ENCODE measurements at regions not wholly inside any gene's neighbourhood (a gene's known extent, or its start where the extent isn't known, plus 50 kb on each side); places are given as distances from the start of the nearest gene placed in this dataset.

- Histone ChIP-seq H3K27me3 (no peaks in the 10 kb centered on the region), H3K27ac (no peak overlapping the region), H3K4me3 (no peak overlapping the region), H3K4me1 (no peaks in the 10 kb centered on the region), H3K36me3 (no peaks in the 10 kb centered on the region), H3K9me3 (no peaks in the 10 kb centered on the region)
- TF ChIP-seq POLR2AphosphoS5 (IDR thresholded peaks at IDR 0.05): no peak
- TF ChIP-seq EP300 (IDR thresholded peaks at IDR 0.05): no peak
- TF ChIP-seq POLR2A (IDR thresholded peaks at IDR 0.05): no peak
- no peak for TF ChIP-seq CTCF (IDR thresholded peaks at IDR 0.05)
- WGBS: 78% methylated on average over 2 of the region's 2 CpGs
- no peak for DNase-seq (ENCODE audit: low spot score in 2 of 2)
These were observed 554.8 kb upstream of the B3GALT2 start for GRCh38 chr1:193741228-193741627.

GRCh38 chr1:193740762-193741161 is 554.3 kb upstream of the B3GALT2 start:
- WGBS: 90% methylated on average over 1 of the region's 1 CpG
- no peaks in the 10 kb centered on the region for H3K9me3 ChIP-seq

GRCh38 chr1:193736507-193736906 is 550.1 kb upstream of the B3GALT2 start:
- Histone ChIP-seq H3K4me1 (no peaks in the 10 kb centered on the region), H3K27me3 (no peaks in the 10 kb centered on the region), H3K4me3 (no peak overlapping the region), H3K36me3 (no peaks in the 10 kb centered on the region), H3K9me3 (no peaks in the 10 kb centered on the region), H3K27ac (no peak overlapping the region)
- TF ChIP-seq POLR2A (IDR thresholded peaks at IDR 0.05) (no peak), POLR2AphosphoS5 (IDR thresholded peaks at IDR 0.05) (no peak), EP300 (IDR thresholded peaks at IDR 0.05) (no peak), CTCF (IDR thresholded peaks at IDR 0.05) (no peak)
- DNase-seq (ENCODE audit: low spot score in 2 of 2): no peak
- 87% methylated on average over 3 of the region's 3 CpGs for WGBS

More at GRCh38 chr1:193740762-193741161, 554.3 kb upstream of the B3GALT2 start:
- H3K4me1 ChIP-seq: no peaks in the 10 kb centered on the region
- H3K27ac ChIP-seq: no peak overlapping the region
- no peak overlapping the region for H3K4me3 ChIP-seq
- H3K27me3 ChIP-seq: no peaks in the 10 kb centered on the region
- DNase-seq (ENCODE audit: low spot score in 2 of 2): no peak
- H3K36me3 ChIP-seq: no peaks in the 10 kb centered on the region
- TF ChIP-seq POLR2AphosphoS5 (IDR thresholded peaks at IDR 0.05) (no peak), EP300 (IDR thresholded peaks at IDR 0.05) (no peak), POLR2A (IDR thresholded peaks at IDR 0.05) (no peak), CTCF (IDR thresholded peaks at IDR 0.05) (no peak)

- Histone ChIP-seq H3K27me3 (no peaks in the 10 kb centered on the region), H3K27ac (no peak overlapping the region), H3K4me1 (no peaks in the 10 kb centered on the region), H3K4me3 (no peak overlapping the region), H3K9me3 (no peaks in the 10 kb centered on the region), H3K36me3 (no peaks in the 10 kb centered on the region)
- no peak for DNase-seq (ENCODE audit: low spot score in 2 of 2)
- TF ChIP-seq POLR2A (IDR thresholded peaks at IDR 0.05): no peak
- no peak for TF ChIP-seq POLR2AphosphoS5 (IDR thresholded peaks at IDR 0.05)
- no peak for TF ChIP-seq EP300 (IDR thresholded peaks at IDR 0.05)
- no peak for TF ChIP-seq CTCF (IDR thresholded peaks at IDR 0.05)
- WGBS: 74% methylated on average over 3 of the region's 3 CpGs
These were observed 547.3 kb upstream of the B3GALT2 start for GRCh38 chr1:193733674-193734073.

- TF ChIP-seq CTCF (IDR thresholded peaks at IDR 0.05): no peak
- TF ChIP-seq EP300 (IDR thresholded peaks at IDR 0.05): no peak
- TF ChIP-seq POLR2AphosphoS5 (IDR thresholded peaks at IDR 0.05): no peak
- TF ChIP-seq POLR2A (IDR thresholded peaks at IDR 0.05): no peak
- Histone ChIP-seq H3K9me3 (no peaks in the 10 kb centered on the region), H3K4me3 (no peak overlapping the region), H3K27me3 (no peaks in the 10 kb centered on the region), H3K4me1 (no peaks in the 10 kb centered on the region), H3K36me3 (no peaks in the 10 kb centered on the region), H3K27ac (no peak overlapping the region)
- WGBS: 41% methylated on average over 3 of the region's 3 CpGs
- no peak for DNase-seq (ENCODE audit: low spot score in 2 of 2)
These were observed 543.6 kb upstream of the B3GALT2 start for GRCh38 chr1:193730017-193730416.
